Hepatocyte (in vitro differentiated cells): ENCODE measurements at regions not wholly inside any gene's neighbourhood (a gene's known extent, or its start where the extent isn't known, plus 50 kb on each side); places are given as distances from the start of the nearest gene placed in this dataset.

Experiments used
- DNase-seq: peaks from one replicate; pipeline ENCODE4 v3.0.0-alpha.2; 2016; ENCODE audit warnings: low spot score
- H2AFZ ChIP-seq: fragments of 200-600 bp; sonication (generic); 2 replicates; pipeline ENCODE4 v1.6.0; 2016; ENCODE audit warnings: antibody characterized with exemption, mild to moderate bottlenecking
- H3K27ac ChIP-seq: fragments of 200-600 bp; sonication (generic); 2 replicates; pipeline ENCODE4 v1.5.1; 2016; ENCODE audit warnings: mild to moderate bottlenecking
- H3K27me3 ChIP-seq: fragments of 200-600 bp; sonication (generic); 2 replicates; pipeline ENCODE4 v1.6.1; 2016
- H3K36me3 ChIP-seq: fragments of 200-600 bp; sonication (generic); replicated peaks from 2 replicates; pipeline ENCODE4 v1.5.1; 2016; ENCODE audit warnings: low read depth; ENCODE audit not compliant: insufficient read depth
- H3K4me1 ChIP-seq: fragments of 200-600 bp; sonication (generic); 2 replicates; pipeline ENCODE4 v1.5.1; 2016; ENCODE audit warnings: mild to moderate bottlenecking, moderate library complexity; ENCODE audit not compliant: insufficient read depth
- H3K4me2 ChIP-seq: fragments of 200-600 bp; sonication (generic); 2 replicates; pipeline ENCODE4 v1.6.0; 2016
- H3K4me3 ChIP-seq: fragments of 200-600 bp; sonication (generic); 2 replicates; pipeline ENCODE4 v1.5.1; 2016; ENCODE audit warnings: mild to moderate bottlenecking
- H3K79me2 ChIP-seq: fragments of 200-600 bp; sonication (generic); 2 replicates; pipeline ENCODE4 v1.6.0; 2017; ENCODE audit warnings: mild to moderate bottlenecking
- H3K9me2 ChIP-seq: fragments of 200-600 bp; sonication (generic); replicated peaks from 2 replicates; pipeline ENCODE4 v1.6.0; 2017; ENCODE audit warnings: mild to moderate bottlenecking; ENCODE audit not compliant: insufficient read depth
- H3K9me3 ChIP-seq: fragments of 200-600 bp; sonication (generic); 2 replicates; pipeline ENCODE4 v1.5.1; 2016; ENCODE audit warnings: low read depth, mild to moderate bottlenecking
- H4K20me1 ChIP-seq: fragments of 200-600 bp; sonication (generic); 2 replicates; pipeline ENCODE4 v1.6.0; 2016; ENCODE audit warnings: mild to moderate bottlenecking; ENCODE audit not compliant: insufficient read depth, poor library complexity, severe bottlenecking
- EZH2 ChIP-seq: fragments of 200-600 bp; sonication (generic); IDR thresholded peaks from 2 replicates; pipeline ENCODE4 v1.6.1; 2016; ENCODE audit warnings: antibody characterized with exemption, mild to moderate bottlenecking, borderline replicate concordance
- EZH2phosphoT487 ChIP-seq: fragments of 200-600 bp; sonication (generic); IDR thresholded peaks from one replicate; pipeline ENCODE4 v1.6.1; 2018; ENCODE audit warnings: antibody characterized with exemption, mild to moderate bottlenecking, low read depth, moderate library complexity; ENCODE audit not compliant: unreplicated experiment, severe bottlenecking
- WGBS: methylation state at CpG from one replicate; pipeline ENCODE4 v1.1.6; 2016; ENCODE audit warnings: low lambda C conversion rate; ENCODE audit errors: missing lambda C conversion rate; 5-methylcytosine and 5-hydroxymethylcytosine counted together
- TF ChIP-seq, protein P1 (sequence below): fragments of 200-600 bp; sonication (generic); IDR thresholded peaks from 2 replicates; pipeline ENCODE4 v1.5.1; 2016; ENCODE audit warnings: antibody characterized with exemption, mild to moderate bottlenecking; ENCODE audit not compliant: poor library complexity

- no peak for DNase-seq
- no peak overlapping the region for H2AFZ ChIP-seq
Measured at GRCh38 chr6:133594652-133595110, 294.2 kb upstream of the TCF21 start.

DNA sequence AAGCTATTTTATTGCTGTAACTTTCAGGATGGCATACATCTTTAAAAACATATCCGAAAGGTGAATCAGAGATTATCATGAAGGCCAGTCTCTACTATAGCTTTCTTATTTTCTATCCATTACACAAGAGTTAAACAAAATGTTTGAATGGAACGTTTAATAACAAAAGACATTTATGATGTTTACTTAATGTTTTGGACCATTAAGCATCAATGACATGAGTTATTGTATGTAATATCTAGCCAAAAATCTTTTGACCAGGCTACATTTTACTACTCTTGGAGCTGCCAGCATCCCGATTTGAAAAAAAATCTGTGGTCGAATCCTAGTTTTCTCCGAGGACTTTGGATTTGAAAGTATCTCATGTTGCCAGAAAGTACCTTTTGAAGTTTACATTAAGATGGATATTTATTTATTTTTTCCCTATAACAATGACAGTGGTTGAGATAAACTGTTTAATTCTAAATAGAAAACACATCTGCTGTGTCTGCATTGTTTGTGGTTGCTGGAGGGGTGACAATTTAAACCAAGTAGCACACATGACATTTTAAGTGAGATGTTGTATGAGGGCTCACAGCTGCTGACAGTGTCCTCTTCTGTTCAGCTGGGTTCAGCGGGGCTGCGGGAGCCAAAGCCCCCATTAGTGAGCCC, 293.7 kb upstream of the TCF21 start:
- H3K27ac ChIP-seq = no peak overlapping the region
- no peaks in the 10 kb centered on the region for H3K79me2 ChIP-seq
- H3K4me3 ChIP-seq = no peak overlapping the region
- H4K20me1 ChIP-seq = no peaks in the 10 kb centered on the region
- H3K4me1 ChIP-seq = no peaks in the 10 kb centered on the region
- no peak overlapping the region for H2AFZ ChIP-seq
- H3K9me3 ChIP-seq = no peaks in the 10 kb centered on the region
- whole genome bisulfite sequencing = 61% methylated on average over 7 of the region's 7 CpGs
- H3K27me3 ChIP-seq = no peaks in the 10 kb centered on the region
- no peaks in the 10 kb centered on the region for H3K36me3 ChIP-seq
- no peaks in the 10 kb centered on the region for H3K9me2 ChIP-seq
- TF ChIP-seq EZH2 (no peak), EZH2phosphoT487 (peak; percentile 87)
- TF ChIP-seq, protein P1, sequence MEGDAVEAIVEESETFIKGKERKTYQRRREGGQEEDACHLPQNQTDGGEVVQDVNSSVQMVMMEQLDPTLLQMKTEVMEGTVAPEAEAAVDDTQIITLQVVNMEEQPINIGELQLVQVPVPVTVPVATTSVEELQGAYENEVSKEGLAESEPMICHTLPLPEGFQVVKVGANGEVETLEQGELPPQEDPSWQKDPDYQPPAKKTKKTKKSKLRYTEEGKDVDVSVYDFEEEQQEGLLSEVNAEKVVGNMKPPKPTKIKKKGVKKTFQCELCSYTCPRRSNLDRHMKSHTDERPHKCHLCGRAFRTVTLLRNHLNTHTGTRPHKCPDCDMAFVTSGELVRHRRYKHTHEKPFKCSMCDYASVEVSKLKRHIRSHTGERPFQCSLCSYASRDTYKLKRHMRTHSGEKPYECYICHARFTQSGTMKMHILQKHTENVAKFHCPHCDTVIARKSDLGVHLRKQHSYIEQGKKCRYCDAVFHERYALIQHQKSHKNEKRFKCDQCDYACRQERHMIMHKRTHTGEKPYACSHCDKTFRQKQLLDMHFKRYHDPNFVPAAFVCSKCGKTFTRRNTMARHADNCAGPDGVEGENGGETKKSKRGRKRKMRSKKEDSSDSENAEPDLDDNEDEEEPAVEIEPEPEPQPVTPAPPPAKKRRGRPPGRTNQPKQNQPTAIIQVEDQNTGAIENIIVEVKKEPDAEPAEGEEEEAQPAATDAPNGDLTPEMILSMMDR = no peak
- peak; percentile 23 for DNase-seq
- H3K4me2 ChIP-seq = peak overlapping the region; percentile 16

More at GRCh38 chr6:133594652-133595110, 294.2 kb upstream of the TCF21 start:
- H4K20me1 ChIP-seq = no peaks in the 10 kb centered on the region
- H3K4me2 ChIP-seq = peak overlapping the region; percentile 16
- no peak overlapping the region for H3K4me3 ChIP-seq
- H3K27me3 ChIP-seq = no peaks in the 10 kb centered on the region
- H3K9me2 ChIP-seq = no peaks in the 10 kb centered on the region
- no peaks in the 10 kb centered on the region for H3K36me3 ChIP-seq
- no peaks in the 10 kb centered on the region for H3K4me1 ChIP-seq
- no peaks in the 10 kb centered on the region for H3K79me2 ChIP-seq
- H3K9me3 ChIP-seq = no peaks in the 10 kb centered on the region
- TF ChIP-seq, protein P1 = no peak
- TF ChIP-seq EZH2 (no peak), EZH2phosphoT487 (no peak)
- WGBS = 48% methylated on average over 8 of the region's 8 CpGs
- H3K27ac ChIP-seq = no peak overlapping the region

- 61% methylated on average over 3 of the region's 3 CpGs for WGBS
- Histone ChIP-seq H3K9me2 (no peaks in the 10 kb centered on the region), H3K27me3 (no peaks in the 10 kb centered on the region), H3K9me3 (no peaks in the 10 kb centered on the region), H3K79me2 (no peaks in the 10 kb centered on the region), H2AFZ (no peak overlapping the region), H4K20me1 (no peaks in the 10 kb centered on the region), H3K4me3 (no peak overlapping the region), H3K4me2 (no peak overlapping the region), H3K36me3 (no peaks in the 10 kb centered on the region), H3K4me1 (peaks cover 11% of the 10 kb centered on the region), H3K27ac (no peak overlapping the region)
- TF ChIP-seq EZH2phosphoT487 = peak; percentile 51
- no peak for TF ChIP-seq EZH2
- DNase-seq = no peak
Measured at GRCh38 chr6:133606852-133607251, 282.1 kb upstream of the TCF21 start.

DNA sequence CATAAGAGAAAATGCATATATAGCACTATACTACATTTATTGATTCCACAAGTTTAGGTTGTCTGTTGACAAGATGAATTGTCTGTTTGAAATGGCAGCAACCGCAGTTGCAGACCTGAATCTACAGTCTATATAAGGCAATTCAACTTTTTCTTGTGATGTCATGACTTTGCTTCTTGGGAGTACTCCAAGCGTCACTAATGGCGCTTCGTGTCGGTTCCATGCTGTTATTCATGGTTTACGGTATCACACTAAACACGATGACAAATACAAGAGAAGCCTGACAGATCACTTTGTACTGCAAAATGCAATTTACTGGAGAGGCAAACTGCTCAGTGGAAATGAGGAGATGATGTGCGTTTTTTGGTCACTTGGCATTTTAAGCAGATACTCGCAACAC, 280.3 kb upstream of the TCF21 start:
- Histone ChIP-seq H3K9me3 (no peaks in the 10 kb centered on the region), H4K20me1 (no peaks in the 10 kb centered on the region), H3K27ac (no peak overlapping the region), H2AFZ (no peak overlapping the region), H3K4me2 (no peak overlapping the region), H3K27me3 (no peaks in the 10 kb centered on the region), H3K4me1 (peaks cover 15% of the 10 kb centered on the region), H3K9me2 (no peaks in the 10 kb centered on the region), H3K79me2 (no peaks in the 10 kb centered on the region), H3K4me3 (no peak overlapping the region), H3K36me3 (no peaks in the 10 kb centered on the region)
- WGBS = 96% methylated on average over 9 of the region's 9 CpGs
- no peak for DNase-seq
- TF ChIP-seq EZH2phosphoT487 = no peak
- no peak for TF ChIP-seq EZH2
- TF ChIP-seq, protein P1 = no peak
